Activated CD4-positive, alpha-beta T cell treated with anti-CD3 and anti-CD28 coated beads for 36 hours (primary cell): ENCODE measurements at regions not wholly inside any gene's neighbourhood (a gene's known extent, or its start where the extent isn't known, plus 50 kb on each side); places are given as distances from the start of the nearest gene placed in this dataset.

ENCODE experiments used
- ATAC-seq: fragments of 200-7000 bp; cut with Tn5 transposase; one replicate; pipeline ENCODE4 v1.10.0; 2021; ENCODE audit warnings: mild to moderate bottlenecking, moderate library complexity
- CTCF ChIA-PET: fragments of 350-600 bp; sonication (Branson Sonifier 250); formaldehyde crosslinking; loops from one replicate; lab custom pipeline; 2021; ENCODE audit warnings: antibody characterized with exemption; lab: Charles Lee
- POLR2A ChIA-PET: fragments of 350-600 bp; sonication (Branson Sonifier 250); formaldehyde crosslinking; loops from one replicate; lab custom pipeline; 2021; ENCODE audit warnings: antibody characterized with exemption, inconsistent platforms; lab: Charles Lee
- DNase-seq: peaks from one replicate; pipeline ENCODE4 v3.0.0-alpha.2; 2020
- H3K27ac Mint-ChIP-seq: one replicate; pipeline ENCODE4 v1.8.0; 2021; ENCODE audit warnings: mixed read lengths
- H3K27me3 Mint-ChIP-seq: one replicate; pipeline ENCODE4 v1.8.0; 2021; ENCODE audit warnings: mixed read lengths
- H3K36me3 Mint-ChIP-seq: one replicate; pipeline ENCODE4 v1.8.0; 2021; ENCODE audit warnings: low read depth, mixed read lengths
- H3K4me1 Mint-ChIP-seq: one replicate; pipeline ENCODE4 v1.8.0; 2021; ENCODE audit warnings: mixed read lengths
- H3K4me3 Mint-ChIP-seq: one replicate; pipeline ENCODE4 v1.8.0; 2021; ENCODE audit warnings: mild to moderate bottlenecking, moderate library complexity, mixed read lengths
- H3K9me3 Mint-ChIP-seq: one replicate; pipeline ENCODE4 v1.8.0; 2021; ENCODE audit warnings: low read depth, mixed read lengths
- intact Hi-C, 2 experiments: fragments of 100-400 bp; cut with DNase I in 1 of 2; cut with micrococcal nuclease in 1 of 2; formaldehyde crosslinking; loops; one replicate each; pipeline versions ENCODE4 v1.14.2 to v1.15.1; 2022 to 2024; cut with DNase I, micrococcal nuclease

DNA sequence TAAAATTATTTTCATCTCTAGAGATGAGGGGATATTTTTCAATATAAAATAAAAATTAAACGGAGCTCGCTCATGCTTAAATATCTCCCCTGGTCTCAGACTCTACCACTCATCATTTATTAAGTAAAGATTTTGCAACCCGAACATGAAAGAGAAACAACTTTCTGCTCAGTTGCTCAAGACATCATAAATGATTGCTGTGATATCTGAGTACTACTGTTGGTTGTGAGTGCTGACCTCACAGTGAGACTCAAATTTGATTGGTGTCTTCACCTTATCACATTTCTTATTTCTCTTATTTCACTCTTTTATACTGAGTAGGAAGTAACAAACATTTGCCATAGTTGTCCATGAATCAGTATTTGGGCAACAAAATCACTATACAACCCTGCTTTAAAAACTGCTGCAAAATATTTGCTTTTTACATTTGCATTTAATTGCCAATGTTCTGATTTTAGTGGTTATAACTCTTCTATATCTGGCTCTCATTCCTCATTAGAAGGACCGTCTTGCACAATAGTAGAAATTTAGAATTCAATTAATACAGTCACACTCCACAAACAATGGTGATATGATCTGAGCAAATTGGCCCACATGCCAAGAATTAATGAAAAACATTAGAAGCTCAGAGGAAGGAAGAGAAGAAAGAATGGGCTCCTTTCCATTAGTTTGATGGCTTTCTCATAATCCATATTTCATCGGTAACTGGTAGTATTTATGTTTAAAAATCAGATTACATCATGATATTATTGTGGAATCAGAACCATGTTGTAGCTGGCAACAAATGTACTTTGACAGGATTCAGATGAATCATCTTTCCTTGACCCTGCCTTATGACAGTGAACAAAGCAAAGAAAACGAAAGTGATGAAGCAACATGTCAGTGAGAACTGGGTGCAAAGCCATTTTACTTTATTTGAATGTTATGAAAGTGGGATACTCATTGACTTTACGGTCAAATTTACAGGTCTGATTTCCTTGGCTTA lies 973.6 kb upstream of the TENM4 start:
- Mint-ChIP-seq H3K4me1 (no peaks in the 10 kb centered on the region), H3K4me3 (no peak overlapping the region), H3K27me3 (no peaks in the 10 kb centered on the region), H3K27ac (no peak overlapping the region), H3K9me3 (peaks cover 15% of the 10 kb centered on the region), H3K36me3 (no peaks in the 10 kb centered on the region)
- ATAC-seq = no peak
- ChIA-PET CTCF (interaction anchor here (1.2 kb wide), 1 partner anchor 13 kb away, joined by 3 read pairs; no protein-coding TSS in a partner anchor), POLR2A (no interaction called here)
- DNase-seq = no peak
- intact Hi-C loops = no loop called here

DNA sequence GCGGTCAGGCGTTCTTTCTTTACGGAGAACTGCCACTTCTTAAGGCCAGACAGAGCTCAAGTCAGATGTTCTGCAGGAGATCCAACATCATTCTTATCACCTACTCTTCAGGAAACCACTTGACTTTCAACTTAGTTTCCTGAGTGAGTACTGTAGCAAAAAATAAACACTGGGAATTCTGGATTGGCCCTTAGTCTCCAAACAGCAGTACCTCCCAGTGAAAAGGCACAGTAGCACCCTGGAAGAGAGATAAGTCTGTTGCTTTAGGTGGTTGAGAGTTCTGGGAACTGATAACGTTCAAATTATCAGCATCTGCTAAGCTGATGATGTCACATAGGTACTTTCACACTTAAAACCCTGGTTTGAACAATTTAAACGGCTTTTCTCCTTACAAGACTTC lies 971.8 kb upstream of the TENM4 start:
- no peaks in the 10 kb centered on the region for H3K4me1 Mint-ChIP-seq
- CTCF ChIA-PET = no interaction called here

DNA sequence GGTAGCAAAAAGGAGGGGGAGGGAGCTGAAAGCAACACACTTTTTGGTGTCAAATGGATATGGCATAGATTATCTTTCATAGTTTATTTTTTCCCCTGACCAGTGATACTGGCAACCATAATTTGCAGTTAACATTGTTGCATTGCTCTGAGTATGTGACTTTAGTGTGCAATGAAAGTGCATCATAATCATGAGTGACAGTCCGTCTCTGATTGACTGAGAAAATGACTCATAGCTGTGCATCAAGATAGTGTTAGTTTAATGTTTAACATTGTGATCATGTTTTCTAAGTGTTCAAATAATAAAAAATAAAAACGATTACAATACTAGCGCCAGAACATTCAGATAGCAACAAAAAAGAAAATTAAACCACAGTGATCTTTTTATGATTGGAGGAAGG lies 952.4 kb upstream of the TENM4 start:
- H3K4me1 Mint-ChIP-seq = no peaks in the 10 kb centered on the region
- ChIA-PET POLR2A (no interaction called here), CTCF (no interaction called here)
- H3K9me3 Mint-ChIP-seq = peaks cover 4% of the 10 kb centered on the region
- H3K27me3 Mint-ChIP-seq = no peaks in the 10 kb centered on the region
- H3K36me3 Mint-ChIP-seq = no peaks in the 10 kb centered on the region
- ATAC-seq = no peak
- no peak for DNase-seq
- no peak overlapping the region for H3K4me3 Mint-ChIP-seq
- H3K27ac Mint-ChIP-seq = no peak overlapping the region
- intact Hi-C loops = no loop called here

More for the DNA sequence above, 971.8 kb upstream of the TENM4 start:
- no peaks in the 10 kb centered on the region for H3K27me3 Mint-ChIP-seq
- POLR2A ChIA-PET = no interaction called here
- DNase-seq (no peak), ATAC-seq (no peak)
- no peaks in the 10 kb centered on the region for H3K36me3 Mint-ChIP-seq
- no peak overlapping the region for H3K4me3 Mint-ChIP-seq
- H3K27ac Mint-ChIP-seq = no peak overlapping the region
- H3K9me3 Mint-ChIP-seq = peaks cover 14% of the 10 kb centered on the region
- intact Hi-C loops = no loop called here

DNA sequence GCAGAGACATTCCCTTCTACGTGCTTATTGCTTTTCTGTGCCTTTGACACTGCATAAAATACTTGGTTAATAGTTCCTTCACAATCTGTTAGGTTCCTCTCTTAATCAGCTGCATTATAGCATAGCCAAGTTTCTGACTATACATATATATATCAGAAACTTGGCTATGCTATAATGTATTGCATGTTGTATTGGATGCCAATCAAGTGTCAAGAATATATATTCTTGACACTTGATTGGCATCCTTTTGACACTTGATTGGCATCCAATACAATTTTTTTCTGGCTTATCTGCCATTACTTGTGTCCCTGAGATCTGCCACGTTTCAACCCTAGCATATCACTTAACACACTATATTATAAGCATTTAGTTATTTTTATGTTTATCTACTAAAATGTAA lies 949.7 kb upstream of the TENM4 start:
- ATAC-seq = no peak
- ChIA-PET POLR2A (no interaction called here), CTCF (no interaction called here)
- DNase-seq = no peak
- Mint-ChIP-seq H3K4me1 (no peaks in the 10 kb centered on the region), H3K27me3 (no peaks in the 10 kb centered on the region), H3K36me3 (no peaks in the 10 kb centered on the region), H3K9me3 (peaks cover 6% of the 10 kb centered on the region), H3K27ac (no peak overlapping the region), H3K4me3 (no peak overlapping the region)
- intact Hi-C loops = no loop called here

DNA sequence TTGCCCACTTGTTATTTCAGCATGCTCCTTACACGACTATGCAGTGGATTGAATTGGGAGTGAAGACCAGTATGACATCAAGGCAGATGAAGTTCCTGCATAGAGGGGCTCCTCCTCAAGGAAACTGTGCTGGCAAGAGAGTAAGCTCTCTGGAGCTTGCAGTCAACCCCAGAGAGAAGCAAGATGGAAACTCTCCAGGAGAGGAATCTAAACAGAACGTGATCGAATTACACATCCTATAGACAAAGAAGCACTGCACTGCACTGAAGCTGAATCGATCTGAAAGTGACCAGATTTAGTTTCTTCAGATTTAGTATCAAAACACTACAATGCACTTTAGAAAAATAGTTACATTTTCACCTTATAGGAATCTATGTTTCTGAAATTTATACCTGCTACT lies 947.7 kb upstream of the TENM4 start:
- no peak overlapping the region for H3K27ac Mint-ChIP-seq
- no peak overlapping the region for H3K4me3 Mint-ChIP-seq
- no peak for DNase-seq
- H3K36me3 Mint-ChIP-seq = no peaks in the 10 kb centered on the region
- no peaks in the 10 kb centered on the region for H3K4me1 Mint-ChIP-seq
- intact Hi-C loops = no loop called here
- ATAC-seq = no peak
- no peaks in the 10 kb centered on the region for H3K27me3 Mint-ChIP-seq
- POLR2A ChIA-PET = no interaction called here
- H3K9me3 Mint-ChIP-seq = peaks cover 6% of the 10 kb centered on the region
- CTCF ChIA-PET = no interaction called here

DNA sequence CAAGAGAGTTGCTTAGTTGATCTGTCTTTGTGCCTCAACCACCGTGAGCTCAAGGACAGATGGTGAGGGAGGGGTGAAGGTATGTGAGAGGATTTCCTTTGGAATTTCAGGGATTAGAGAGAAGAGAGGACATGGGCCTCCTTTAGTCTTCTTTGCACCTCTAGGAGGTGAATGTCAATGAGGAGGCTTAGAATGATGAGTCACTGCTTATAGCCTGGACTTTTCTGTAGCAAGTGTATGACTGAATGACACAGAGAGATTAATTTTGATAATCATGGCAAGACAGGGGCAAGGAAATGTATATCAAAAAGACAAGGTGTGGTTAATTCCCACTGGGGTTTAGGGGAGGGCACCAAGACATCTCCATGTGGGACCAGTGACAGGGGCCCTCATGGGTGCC lies 947.3 kb upstream of the TENM4 start:
- intact Hi-C loops = no loop called here
- Mint-ChIP-seq H3K4me1 (no peaks in the 10 kb centered on the region), H3K27ac (no peak overlapping the region), H3K36me3 (no peaks in the 10 kb centered on the region), H3K4me3 (no peak overlapping the region), H3K9me3 (peaks cover 4% of the 10 kb centered on the region), H3K27me3 (no peaks in the 10 kb centered on the region)
- DNase-seq = no peak
- ChIA-PET POLR2A (no interaction called here), CTCF (no interaction called here)
- no peak for ATAC-seq

DNA sequence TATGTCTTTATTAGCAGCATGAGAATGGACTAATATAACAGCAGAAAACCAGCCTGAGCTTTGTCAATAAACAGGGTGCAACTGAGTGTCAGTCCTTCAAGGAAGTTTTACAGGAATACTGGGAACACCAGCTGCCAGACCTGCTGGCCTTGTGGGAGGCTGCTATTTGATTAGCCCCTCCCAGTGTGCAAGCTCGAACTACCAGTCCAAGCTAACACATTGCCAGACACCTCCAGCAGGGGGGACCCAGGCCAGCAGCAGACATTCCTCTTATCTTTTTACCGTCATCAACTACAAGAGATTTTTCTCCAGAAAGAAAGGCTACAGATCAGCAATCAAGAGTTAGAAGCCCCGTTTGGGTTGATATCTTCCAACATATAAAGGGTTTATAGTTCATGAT lies 942.8 kb upstream of the TENM4 start:
- Mint-ChIP-seq H3K36me3 (no peaks in the 10 kb centered on the region), H3K4me3 (no peak overlapping the region), H3K27ac (no peak overlapping the region), H3K4me1 (no peaks in the 10 kb centered on the region), H3K27me3 (no peaks in the 10 kb centered on the region), H3K9me3 (peaks cover 6% of the 10 kb centered on the region)
- intact Hi-C loops = no loop called here
- ATAC-seq (no peak), DNase-seq (no peak)
- ChIA-PET POLR2A (no interaction called here), CTCF (no interaction called here)

DNA sequence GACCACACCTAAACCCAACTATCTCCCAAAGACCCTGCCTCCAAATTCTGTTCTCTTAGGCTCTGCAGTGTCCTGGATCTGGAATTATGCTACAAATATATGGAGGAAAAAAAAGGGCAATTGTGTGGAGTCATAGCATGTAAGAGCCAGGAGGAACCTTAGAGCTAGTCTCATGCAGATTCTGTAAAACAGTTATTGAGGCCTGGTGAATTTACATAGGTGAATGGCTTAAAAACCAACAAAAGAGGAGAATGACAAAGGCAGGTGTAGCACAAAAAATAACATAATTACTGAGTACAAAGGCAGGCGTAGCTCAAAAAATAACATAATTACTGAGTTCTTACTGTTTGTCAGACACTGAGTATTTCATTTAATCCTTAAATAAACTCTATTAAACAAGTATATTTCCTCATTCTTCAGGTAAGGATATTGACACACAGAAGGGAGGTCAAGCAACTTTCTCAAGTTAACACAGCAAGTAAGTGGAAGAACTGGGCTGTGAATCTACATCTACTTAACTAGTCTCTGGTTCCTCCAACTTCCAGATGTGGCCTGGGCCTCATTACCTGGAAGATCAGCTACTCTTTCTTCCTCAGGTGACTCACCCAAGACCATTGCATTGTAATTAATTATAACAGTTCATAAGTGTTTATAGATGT lies 938.9 kb upstream of the TENM4 start:
- POLR2A ChIA-PET = no interaction called here
- Mint-ChIP-seq H3K4me3 (no peak overlapping the region), H3K4me1 (no peaks in the 10 kb centered on the region), H3K9me3 (peaks cover 6% of the 10 kb centered on the region), H3K27me3 (no peaks in the 10 kb centered on the region), H3K27ac (no peak overlapping the region), H3K36me3 (no peaks in the 10 kb centered on the region)
- CTCF ChIA-PET = no interaction called here
- DNase-seq (no peak), ATAC-seq (no peak)
- intact Hi-C loops = no loop called here

DNA sequence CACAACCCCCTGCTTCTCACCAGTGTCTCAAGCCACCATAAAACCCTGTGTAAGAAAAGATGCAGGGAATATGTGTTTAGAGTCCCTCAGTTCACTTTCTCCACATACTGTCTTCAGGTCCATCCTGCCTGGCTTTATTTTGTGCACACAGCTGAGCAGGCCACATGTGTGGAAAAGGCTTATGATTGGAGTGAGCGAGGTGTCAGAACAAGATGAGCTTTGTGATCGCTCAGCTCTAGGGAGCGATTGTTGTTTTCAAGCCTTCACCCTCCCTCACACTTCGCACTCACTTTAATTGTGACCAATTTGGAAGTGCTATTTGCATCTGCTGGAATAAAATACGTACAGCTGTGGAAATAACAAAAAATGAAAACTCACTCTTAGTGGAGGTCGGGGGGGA lies 931.1 kb upstream of the TENM4 start:
- no peaks in the 10 kb centered on the region for H3K27me3 Mint-ChIP-seq
- intact Hi-C loops = no loop called here
- CTCF ChIA-PET = no interaction called here

DNA sequence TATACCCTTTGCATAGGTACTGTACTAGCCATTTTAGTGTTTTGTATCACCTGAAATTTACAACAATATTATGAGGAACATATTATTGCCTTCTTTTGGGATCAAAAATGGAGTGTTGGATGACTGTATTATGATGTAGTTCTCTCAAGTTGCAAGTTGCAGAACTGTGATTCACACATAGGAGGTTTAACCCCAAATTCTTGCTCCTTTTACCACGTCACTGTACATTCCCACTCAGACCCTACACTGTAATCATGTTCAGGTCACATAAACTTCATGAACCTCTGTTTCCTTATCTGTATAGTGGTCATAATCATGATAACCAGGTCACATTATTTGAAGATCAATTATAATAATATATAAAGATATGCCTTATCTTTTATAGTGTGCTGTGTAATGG lies 925.1 kb upstream of the TENM4 start:
- peaks cover 4% of the 10 kb centered on the region for H3K9me3 Mint-ChIP-seq
- H3K27ac Mint-ChIP-seq = no peak overlapping the region
- intact Hi-C loops = no loop called here
- H3K4me3 Mint-ChIP-seq = no peak overlapping the region
- no peaks in the 10 kb centered on the region for H3K36me3 Mint-ChIP-seq
- H3K4me1 Mint-ChIP-seq = no peaks in the 10 kb centered on the region
- ATAC-seq = no peak
- POLR2A ChIA-PET = no interaction called here
- no peak for DNase-seq
- no peaks in the 10 kb centered on the region for H3K27me3 Mint-ChIP-seq
- CTCF ChIA-PET = no interaction called here

More for the DNA sequence above, 931.1 kb upstream of the TENM4 start:
- ATAC-seq = no peak
- H3K9me3 Mint-ChIP-seq = peaks cover 16% of the 10 kb centered on the region
- H3K4me3 Mint-ChIP-seq = no peak overlapping the region
- DNase-seq = no peak
- no peak overlapping the region for H3K27ac Mint-ChIP-seq
- POLR2A ChIA-PET = no interaction called here
- no peaks in the 10 kb centered on the region for H3K36me3 Mint-ChIP-seq
- no peaks in the 10 kb centered on the region for H3K4me1 Mint-ChIP-seq

DNA sequence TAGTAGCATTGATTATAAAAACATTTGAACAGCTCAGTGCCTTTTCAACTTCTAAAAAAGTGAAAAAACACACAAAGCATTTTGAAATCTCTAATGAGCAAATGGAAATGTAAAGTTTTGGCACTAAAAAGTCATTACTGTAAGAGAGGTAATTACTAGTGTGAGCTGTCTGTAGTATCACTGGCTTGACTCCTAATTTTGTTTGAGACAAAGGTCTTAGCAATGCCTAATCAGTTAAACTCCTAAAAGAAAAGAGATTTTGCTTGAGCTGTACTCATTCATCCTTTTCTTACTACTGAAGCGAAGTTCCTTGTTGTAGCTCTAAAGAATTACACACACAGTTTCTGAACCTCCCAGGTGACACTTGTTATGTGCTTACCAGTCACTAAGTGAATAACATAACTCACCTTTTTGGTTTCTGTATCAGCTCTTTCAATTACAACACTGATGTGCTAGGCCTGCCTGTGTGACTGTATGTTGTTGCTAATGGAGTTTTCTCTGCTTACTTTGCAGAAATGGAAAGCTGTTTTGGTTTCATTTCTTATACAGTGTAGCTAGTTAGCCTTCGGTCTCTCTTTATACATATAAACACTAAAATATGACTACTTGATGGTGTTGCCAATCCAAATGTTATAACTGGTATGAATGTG lies 924.4 kb upstream of the TENM4 start:
- ATAC-seq = no peak
- POLR2A ChIA-PET = no interaction called here
- intact Hi-C loops = no loop called here
- Mint-ChIP-seq H3K4me1 (no peaks in the 10 kb centered on the region), H3K4me3 (no peak overlapping the region), H3K27ac (no peak overlapping the region), H3K27me3 (no peaks in the 10 kb centered on the region), H3K36me3 (no peaks in the 10 kb centered on the region), H3K9me3 (peaks cover 4% of the 10 kb centered on the region)
- no peak for DNase-seq
- CTCF ChIA-PET = no interaction called here
